Gastrocnemius medialis (tissue), 4 donors: ENCODE measurements at regions not wholly inside any gene's neighbourhood (a gene's known extent, or its start where the extent isn't known, plus 50 kb on each side); places are given as distances from the start of the nearest gene placed in this dataset.

Experiments
- CTCF ChIP-seq, 5 experiments: fragments of 450-650 bp in 3 of 5; fragments of 200-600 bp in 2 of 5; sonication (generic) in 2 of 5; IDR thresholded peaks in 4 of 5; conservative IDR thresholded peaks in 1 of 5; 1 replicate in 4 of 5; 2 replicates in 1 of 5; pipeline ENCODE4 v1.5.1; 2016 to 2019; ENCODE audit warnings: antibody characterized with exemption in 5 of 5, mild to moderate bottlenecking in 3 of 5, moderate library complexity in 3 of 5
- POLR2A ChIP-seq, 2 donors: fragments of 450-650 bp; IDR thresholded peaks; one replicate each; pipeline ENCODE4 v1.6.1; 2017; ENCODE audit warnings: antibody characterized with exemption in 2 of 2, mild to moderate bottlenecking in 2 of 2, moderate library complexity in 2 of 2

- TF ChIP-seq CTCF (IDR thresholded peaks at IDR 0.05 in 4 of 5, conservative IDR thresholded peaks at IDR 0.05 in 1 of 5) (no peak), POLR2A (IDR thresholded peaks at IDR 0.05) (no peak)
These were observed 1322.2 kb downstream of the TBC1D22A start for GRCh38 chr22:48084729-48085050.
